Calu3 (cell line): ENCODE measurements at regions not wholly inside any gene's neighbourhood (a gene's known extent, or its start where the extent isn't known, plus 50 kb on each side); places are given as distances from the start of the nearest gene placed in this dataset.

Experiments used
- BruUV-seq: library from RNA; stranded (reverse); fragments of 400-500 nt; replicated peaks from 2 replicates; lab custom pipeline; 2021; lab: Mats Ljungman, UMichigan
- CTCF ChIA-PET: fragments of 300-600 bp; sonication (Branson Sonifier 250); formaldehyde crosslinking; loops from one replicate; lab custom pipeline; 2022; ENCODE audit warnings: antibody characterized with exemption; lab: Charles Lee
- DNase-seq: peaks from one replicate; pipeline ENCODE4 v3.0.0; 2022
- H3K27ac Mint-ChIP-seq: one replicate; pipeline ENCODE4 v1.8.0; 2022; ENCODE audit warnings: mixed read lengths; ENCODE audit not compliant: unreplicated experiment
- H3K27me3 Mint-ChIP-seq: one replicate; pipeline ENCODE4 v1.8.0; 2022; ENCODE audit warnings: mixed read lengths; ENCODE audit not compliant: unreplicated experiment
- H3K36me3 Mint-ChIP-seq: one replicate; pipeline ENCODE4 v1.8.0; 2022; ENCODE audit warnings: mild to moderate bottlenecking, moderate library complexity, mixed read lengths; ENCODE audit not compliant: insufficient read depth, unreplicated experiment
- H3K4me1 Mint-ChIP-seq: one replicate; pipeline ENCODE4 v1.8.0; 2022; ENCODE audit warnings: mild to moderate bottlenecking, low read depth, mixed read lengths; ENCODE audit not compliant: unreplicated experiment
- H3K4me3 Mint-ChIP-seq: one replicate; pipeline ENCODE4 v1.8.0; 2022; ENCODE audit warnings: mild to moderate bottlenecking, low read depth, moderate library complexity, mixed read lengths; ENCODE audit not compliant: unreplicated experiment
- H3K9me3 Mint-ChIP-seq: one replicate; pipeline ENCODE4 v1.8.0; 2022; ENCODE audit warnings: low read depth, mixed read lengths; ENCODE audit not compliant: unreplicated experiment
- intact Hi-C: fragments of 100-400 bp; cut with micrococcal nuclease; formaldehyde crosslinking; loops from one replicate; pipeline ENCODE4 v1.10.0; 2022; ENCODE audit not compliant: unreplicated experiment
- TF ChIP-seq, protein P1 (sequence below): fragments of 200-600 bp; IDR thresholded peaks from one replicate; pipeline ENCODE4 v1.8.0; 2022; ENCODE audit warnings: antibody characterized with exemption; ENCODE audit not compliant: unreplicated experiment

DNA sequence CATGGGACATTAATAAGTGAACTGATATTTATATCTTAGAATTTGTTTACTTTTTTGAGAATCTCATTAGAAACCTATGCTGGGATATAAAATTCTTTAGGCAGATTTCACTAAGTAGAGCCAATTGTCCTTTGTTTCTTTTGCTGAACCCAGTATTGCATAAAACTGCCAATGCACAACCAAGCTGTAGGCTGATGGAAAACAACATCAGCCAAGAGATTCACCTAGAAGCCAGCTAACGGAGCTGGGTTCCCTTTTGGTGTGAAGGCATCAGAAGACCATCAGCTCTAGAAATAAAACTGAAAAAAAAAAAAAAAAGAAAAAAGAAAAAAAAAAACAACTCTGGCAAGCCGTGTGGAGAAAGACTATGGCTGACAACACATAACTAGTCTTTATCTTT is 328.2 kb upstream of the PDE3A start:
- Mint-ChIP-seq H3K4me1 (no peaks in the 10 kb centered on the region), H3K27ac (no peak overlapping the region), H3K9me3 (no peaks in the 10 kb centered on the region), H3K4me3 (no peak overlapping the region), H3K27me3 (no peaks in the 10 kb centered on the region), H3K36me3 (no peaks in the 10 kb centered on the region)
- DNase-seq: no peak
- TF ChIP-seq, protein P1, sequence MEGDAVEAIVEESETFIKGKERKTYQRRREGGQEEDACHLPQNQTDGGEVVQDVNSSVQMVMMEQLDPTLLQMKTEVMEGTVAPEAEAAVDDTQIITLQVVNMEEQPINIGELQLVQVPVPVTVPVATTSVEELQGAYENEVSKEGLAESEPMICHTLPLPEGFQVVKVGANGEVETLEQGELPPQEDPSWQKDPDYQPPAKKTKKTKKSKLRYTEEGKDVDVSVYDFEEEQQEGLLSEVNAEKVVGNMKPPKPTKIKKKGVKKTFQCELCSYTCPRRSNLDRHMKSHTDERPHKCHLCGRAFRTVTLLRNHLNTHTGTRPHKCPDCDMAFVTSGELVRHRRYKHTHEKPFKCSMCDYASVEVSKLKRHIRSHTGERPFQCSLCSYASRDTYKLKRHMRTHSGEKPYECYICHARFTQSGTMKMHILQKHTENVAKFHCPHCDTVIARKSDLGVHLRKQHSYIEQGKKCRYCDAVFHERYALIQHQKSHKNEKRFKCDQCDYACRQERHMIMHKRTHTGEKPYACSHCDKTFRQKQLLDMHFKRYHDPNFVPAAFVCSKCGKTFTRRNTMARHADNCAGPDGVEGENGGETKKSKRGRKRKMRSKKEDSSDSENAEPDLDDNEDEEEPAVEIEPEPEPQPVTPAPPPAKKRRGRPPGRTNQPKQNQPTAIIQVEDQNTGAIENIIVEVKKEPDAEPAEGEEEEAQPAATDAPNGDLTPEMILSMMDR: no peak
- intact Hi-C loops: no loop called here
- no TSS peak for BruUV-seq
- CTCF ChIA-PET: no interaction called here

DNA sequence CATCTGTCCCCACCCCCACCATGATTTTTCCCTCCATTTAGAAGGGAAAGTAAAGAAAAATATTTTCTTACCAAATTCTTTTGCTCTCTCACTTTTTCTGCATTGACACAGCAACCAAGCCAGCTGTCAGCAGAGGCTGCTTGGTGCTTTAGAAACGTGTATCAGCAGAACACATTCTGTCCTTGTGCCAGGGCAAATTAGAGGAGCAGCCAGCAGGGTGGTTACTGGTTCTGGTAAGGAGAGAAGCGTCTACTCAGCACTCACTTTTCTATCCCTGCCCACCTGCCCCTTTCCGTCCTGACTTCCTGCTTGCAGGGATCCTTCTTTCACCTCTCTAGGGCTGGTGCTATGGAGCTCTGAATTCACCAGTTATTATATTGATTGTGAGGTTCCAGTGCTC is 327.5 kb upstream of the PDE3A start:
- Mint-ChIP-seq H3K4me3 (no peak overlapping the region), H3K4me1 (no peaks in the 10 kb centered on the region), H3K27me3 (no peaks in the 10 kb centered on the region), H3K9me3 (no peaks in the 10 kb centered on the region), H3K27ac (no peak overlapping the region), H3K36me3 (no peaks in the 10 kb centered on the region)
- CTCF ChIA-PET: no interaction called here
- BruUV-seq: no TSS peak
- intact Hi-C loops: no loop called here
- no peak for DNase-seq
- TF ChIP-seq, protein P1: no peak

DNA sequence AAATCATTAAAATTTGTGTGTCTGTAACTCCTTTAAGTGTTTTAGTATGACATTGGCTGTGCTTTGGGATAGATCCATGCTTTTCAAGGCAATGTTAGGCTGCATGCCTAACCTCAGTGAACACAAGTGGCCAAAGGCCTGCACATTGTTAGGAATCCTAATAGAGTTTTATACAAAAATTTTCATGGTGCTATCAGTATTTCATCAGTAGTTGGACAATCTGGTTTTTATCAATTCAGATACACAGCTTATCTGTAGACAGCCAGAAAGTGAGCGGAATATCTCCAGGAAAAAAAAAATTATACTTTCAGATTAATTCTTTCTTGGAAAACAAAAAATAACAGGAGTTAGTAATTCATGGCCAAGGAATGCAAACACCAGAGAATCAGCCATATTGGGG is 324.0 kb upstream of the PDE3A start:
- CTCF ChIA-PET: interaction anchor here (1.8 kb wide), 1 partner anchor 13 kb away, joined by 3 read pairs; no protein-coding TSS in a partner anchor
- Mint-ChIP-seq H3K27me3 (no peaks in the 10 kb centered on the region), H3K36me3 (no peaks in the 10 kb centered on the region), H3K4me3 (no peak overlapping the region), H3K9me3 (no peaks in the 10 kb centered on the region), H3K27ac (no peak overlapping the region), H3K4me1 (no peaks in the 10 kb centered on the region)
- no TSS peak for BruUV-seq
- DNase-seq: no peak
- TF ChIP-seq, protein P1: no peak
- intact Hi-C loops: no loop called here

DNA sequence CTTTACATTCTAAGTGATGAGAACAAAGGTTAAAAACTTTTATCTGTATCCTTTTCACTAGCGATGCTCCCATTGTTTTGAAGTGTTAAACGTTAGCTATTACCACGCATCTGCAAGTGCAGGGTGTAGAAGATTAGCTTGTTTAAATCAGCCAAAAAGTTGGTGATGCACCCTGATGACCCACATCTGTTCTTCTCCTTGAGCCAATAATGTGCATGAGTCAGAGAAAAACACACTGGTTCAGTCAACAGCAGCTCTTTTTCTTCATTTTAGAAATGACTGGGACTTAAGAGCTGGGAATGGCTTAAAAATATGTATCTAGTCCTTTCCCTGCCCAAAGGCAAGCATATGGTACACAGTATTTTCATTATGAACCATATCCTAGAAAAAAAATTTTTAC is 323.5 kb upstream of the PDE3A start:
- TF ChIP-seq, protein P1: no peak
- Mint-ChIP-seq H3K4me1 (no peaks in the 10 kb centered on the region), H3K27me3 (no peaks in the 10 kb centered on the region), H3K36me3 (no peaks in the 10 kb centered on the region), H3K9me3 (no peaks in the 10 kb centered on the region), H3K4me3 (no peak overlapping the region), H3K27ac (no peak overlapping the region)
- no TSS peak for BruUV-seq
- intact Hi-C loops: no loop called here
- CTCF ChIA-PET: interaction anchor here (1.8 kb wide), 1 partner anchor 13 kb away, joined by 3 read pairs; no protein-coding TSS in a partner anchor
- DNase-seq: no peak
